OCI-LY1 (cell line): ENCODE measurements at regions not wholly inside any gene's neighbourhood (a gene's known extent, or its start where the extent isn't known, plus 50 kb on each side); places are given as distances from the start of the nearest gene placed in this dataset.

ENCODE experiments used
- H2AFZ ChIP-seq: fragments of 200-600 bp; sonication (generic), shearing (Covaris generic); 2 replicates; pipeline ENCODE4 v1.6.0; 2014; ENCODE audit warnings: antibody characterized with exemption, mild to moderate bottlenecking, low read length
- H3F3A ChIP-seq: fragments of 200-600 bp; sonication (generic), shearing (Covaris generic); 2 replicates; pipeline ENCODE4 v1.6.0; 2014; ENCODE audit warnings: mild to moderate bottlenecking, antibody characterized with exemption, low read length, moderate library complexity; ENCODE audit not compliant: insufficient read depth
- H3K27ac ChIP-seq: fragments of 200-600 bp; sonication (generic); 2 replicates; pipeline ENCODE4 v1.5.1; 2014; ENCODE audit warnings: low read length, mixed run types, mild to moderate bottlenecking, low read depth; ENCODE audit not compliant: poor library complexity, severe bottlenecking
- H3K27me3 ChIP-seq: fragments of 200-600 bp; sonication (generic); 2 replicates; pipeline ENCODE4 v1.6.0; 2014; ENCODE audit warnings: antibody characterized with exemption, mild to moderate bottlenecking, low read length, moderate library complexity; ENCODE audit not compliant: insufficient read depth
- H3K36me3 ChIP-seq: fragments of 200-600 bp; sonication (generic); 2 replicates; pipeline ENCODE4 v1.6.1; 2014; ENCODE audit warnings: mild to moderate bottlenecking, antibody characterized with exemption, low read length, moderate library complexity, mixed read lengths; ENCODE audit not compliant: insufficient read depth
- H3K4me1 ChIP-seq: fragments of 200-600 bp; sonication (generic); 2 replicates; pipeline ENCODE4 v1.5.1; 2014; ENCODE audit warnings: mild to moderate bottlenecking, low read length, moderate library complexity; ENCODE audit not compliant: insufficient read depth, severe bottlenecking
- H3K4me2 ChIP-seq: fragments of 200-600 bp; sonication (generic), shearing (Covaris generic); 2 replicates; pipeline ENCODE4 v1.6.1; 2014; ENCODE audit warnings: low read length
- H3K4me3 ChIP-seq: fragments of 200-600 bp; sonication (generic); 2 replicates; pipeline ENCODE4 v1.5.1; 2014; ENCODE audit warnings: low read length, low read depth, mild to moderate bottlenecking, mixed read lengths; ENCODE audit not compliant: poor library complexity, severe bottlenecking
- H3K79me2 ChIP-seq: fragments of 200-600 bp; shearing (Covaris generic); 2 replicates; pipeline ENCODE4 v1.6.1; 2016; ENCODE audit warnings: mixed run types, low read length, mixed read lengths; ENCODE audit not compliant: insufficient read depth
- H3K9ac ChIP-seq: fragments of 200-600 bp; sonication (generic), shearing (Covaris generic); 2 replicates; pipeline ENCODE4 v1.6.1; 2014; ENCODE audit warnings: mild to moderate bottlenecking, low read length, mixed read lengths
- H3K9me2 ChIP-seq: fragments of 200-600 bp; sonication (generic), shearing (Covaris generic); 2 replicates; pipeline ENCODE4 v1.6.1; 2014; ENCODE audit warnings: low read depth, mild to moderate bottlenecking, low read length, mixed read lengths
- H3K9me3 ChIP-seq: fragments of 200-600 bp; shearing (Covaris generic); 2 replicates; pipeline ENCODE4 v1.6.1; 2014; ENCODE audit warnings: low read length, mixed read lengths
- H4K20me1 ChIP-seq: fragments of 200-600 bp; sonication (generic), shearing (Covaris generic); 2 replicates; pipeline ENCODE4 v1.6.0; 2016; ENCODE audit warnings: mild to moderate bottlenecking, low read length; ENCODE audit not compliant: insufficient read depth
- CTCF ChIP-seq: fragments of 200-600 bp; sonication (generic), shearing (Covaris generic); IDR thresholded peaks from 2 replicates; pipeline ENCODE4 v1.5.1; 2017; ENCODE audit warnings: mild to moderate bottlenecking, antibody characterized with exemption, low read length, moderate library complexity, mixed read lengths
- EZH2 ChIP-seq: fragments of 200-600 bp; sonication (generic), shearing (Covaris generic); IDR thresholded peaks from 2 replicates; pipeline ENCODE4 v1.8.0; 2017; ENCODE audit warnings: borderline replicate concordance, mixed run types, mild to moderate bottlenecking, antibody characterized with exemption, low read length, moderate library complexity, mixed read lengths

GRCh38 chr3:178260887-178261565 is 275.2 kb upstream of the KCNMB2 start:
- H2AFZ ChIP-seq = no peak overlapping the region
- H3K27ac ChIP-seq = no peak overlapping the region

GRCh38 chr3:178263236-178263916 is 272.9 kb upstream of the KCNMB2 start:
- Histone ChIP-seq H3K4me3 (no peak overlapping the region), H3K27ac (no peak overlapping the region), H3K36me3 (no peaks in the 10 kb centered on the region), H3K79me2 (no peaks in the 10 kb centered on the region), H3K4me2 (no peak overlapping the region), H3F3A (no peaks in the 10 kb centered on the region), H2AFZ (no peak overlapping the region), H3K4me1 (no peaks in the 10 kb centered on the region), H4K20me1 (no peaks in the 10 kb centered on the region), H3K9ac (no peak overlapping the region), H3K27me3 (no peaks in the 10 kb centered on the region), H3K9me3 (no peaks in the 10 kb centered on the region), H3K9me2 (no peaks in the 10 kb centered on the region)
- TF ChIP-seq EZH2 (no peak), CTCF (no peak)

More at GRCh38 chr3:178260887-178261565, 275.2 kb upstream of the KCNMB2 start:
- Histone ChIP-seq H3K36me3 (no peaks in the 10 kb centered on the region), H3K9me2 (no peaks in the 10 kb centered on the region), H3K9ac (no peak overlapping the region), H3K4me3 (no peak overlapping the region), H3F3A (no peaks in the 10 kb centered on the region), H3K27me3 (no peaks in the 10 kb centered on the region), H3K4me1 (no peaks in the 10 kb centered on the region), H3K79me2 (no peaks in the 10 kb centered on the region), H3K9me3 (no peaks in the 10 kb centered on the region), H3K4me2 (no peak overlapping the region), H4K20me1 (no peaks in the 10 kb centered on the region)
- TF ChIP-seq EZH2 (no peak), CTCF (no peak)

DNA sequence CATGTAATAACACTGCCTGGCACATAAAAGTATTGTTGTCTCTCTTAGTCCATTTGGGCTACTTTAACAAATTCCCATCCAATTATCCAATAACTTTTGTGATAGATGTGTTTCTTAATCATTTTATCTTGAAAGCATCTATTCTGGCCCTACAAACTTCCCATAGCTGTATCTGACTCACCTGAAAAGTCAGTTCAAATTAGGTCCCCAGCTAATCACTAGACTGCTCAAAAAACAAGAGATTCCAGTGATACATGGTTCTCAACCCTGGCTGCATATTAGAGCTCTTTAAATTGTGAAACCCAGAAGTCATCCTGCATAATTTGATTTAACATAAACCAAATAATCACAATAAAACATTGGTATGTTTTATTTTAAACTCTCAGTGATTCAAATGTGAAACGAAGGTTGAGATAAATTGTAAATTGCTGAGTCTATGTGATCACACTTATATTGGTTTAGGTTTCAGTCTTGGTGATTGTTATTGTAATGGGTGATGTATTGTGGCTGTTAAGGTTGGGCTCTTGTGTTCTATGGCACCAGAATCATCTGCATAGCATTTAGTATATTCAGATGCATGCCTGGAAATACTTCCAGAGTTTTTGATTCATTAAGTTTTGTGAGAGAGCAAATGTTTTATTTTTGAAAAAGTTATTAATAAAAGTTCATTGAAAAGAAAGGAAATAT is 268.9 kb upstream of the KCNMB2 start:
- Histone ChIP-seq H3K79me2 (no peaks in the 10 kb centered on the region), H3K36me3 (no peaks in the 10 kb centered on the region), H3K27ac (no peak overlapping the region), H3K9me2 (no peaks in the 10 kb centered on the region), H3K4me3 (no peak overlapping the region), H3K9me3 (no peaks in the 10 kb centered on the region), H3K9ac (no peak overlapping the region), H3K4me1 (no peaks in the 10 kb centered on the region), H2AFZ (no peak overlapping the region), H3K4me2 (no peak overlapping the region), H4K20me1 (no peaks in the 10 kb centered on the region), H3K27me3 (no peaks in the 10 kb centered on the region), H3F3A (no peaks in the 10 kb centered on the region)
- no peak for TF ChIP-seq EZH2
- TF ChIP-seq CTCF = no peak
